Mesendoderm (in vitro differentiated cells): ENCODE measurements at regions not wholly inside any gene's neighbourhood (a gene's known extent, or its start where the extent isn't known, plus 50 kb on each side); places are given as distances from the start of the nearest gene placed in this dataset.

Experiments used
- DNase-seq: peaks from one replicate; pipeline ENCODE4 v3.0.0; 2013
- H2AK5ac ChIP-seq: 2 replicates; pipeline ENCODE4 v1.6.1; 2013; ENCODE audit warnings: low read length, inconsistent platforms
- H2BK120ac ChIP-seq: 2 replicates; pipeline ENCODE4 v1.6.1; 2013; ENCODE audit warnings: low read depth, mild to moderate bottlenecking, low read length, moderate library complexity, mixed read lengths
- H2BK15ac ChIP-seq: replicated peaks from 2 replicates; pipeline ENCODE4 v1.6.1; 2013; ENCODE audit warnings: low read depth, mild to moderate bottlenecking, moderate library complexity
- H2BK5ac ChIP-seq: 2 replicates; pipeline ENCODE4 v1.6.1; 2013; ENCODE audit warnings: low read length, inconsistent platforms
- H3K18ac ChIP-seq: 2 replicates; pipeline ENCODE4 v1.6.1; 2013; ENCODE audit warnings: mild to moderate bottlenecking, low read length, mixed read lengths
- H3K23ac ChIP-seq: one replicate; pipeline ENCODE4 v1.6.1; 2013; ENCODE audit warnings: low read length
- H3K27ac ChIP-seq: 2 replicates; pipeline ENCODE4 v1.5.1; 2013; ENCODE audit warnings: low read depth, mild to moderate bottlenecking, inconsistent platforms, low read length, moderate library complexity
- H3K27me3 ChIP-seq: 2 replicates; pipeline ENCODE4 v1.6.1; 2013; ENCODE audit warnings: low read length, control low read depth, mild to moderate bottlenecking, inconsistent platforms; ENCODE audit not compliant: insufficient read depth, poor library complexity
- H3K36me3 ChIP-seq: 2 replicates; pipeline ENCODE4 v1.6.1; 2013; ENCODE audit warnings: low read length, inconsistent platforms; ENCODE audit not compliant: control insufficient read depth, insufficient read depth
- H3K4ac ChIP-seq: one replicate; pipeline ENCODE4 v1.6.1; 2013; ENCODE audit warnings: low read depth, mild to moderate bottlenecking, low read length, moderate library complexity
- H3K4me1 ChIP-seq: 2 replicates; pipeline ENCODE4 v1.6.1; 2013; ENCODE audit warnings: low read depth, low read length, inconsistent platforms; ENCODE audit not compliant: control insufficient read depth
- H3K4me2 ChIP-seq: 2 replicates; pipeline ENCODE4 v1.6.1; 2013; ENCODE audit warnings: low read length
- H3K4me3 ChIP-seq: 2 replicates; pipeline ENCODE4 v1.5.1; 2013; ENCODE audit warnings: mild to moderate bottlenecking, low read length
- H3K56ac ChIP-seq: one replicate; pipeline ENCODE4 v1.6.1; 2013; ENCODE audit warnings: low read length
- H3K79me1 ChIP-seq: 2 replicates; pipeline ENCODE4 v1.6.1; 2013; ENCODE audit warnings: low read length, inconsistent platforms
- H3K79me2 ChIP-seq: 2 replicates; pipeline ENCODE4 v1.6.1; 2013; ENCODE audit warnings: mild to moderate bottlenecking, low read length; ENCODE audit not compliant: control insufficient read depth, insufficient read depth
- H3K9ac ChIP-seq: 2 replicates; pipeline ENCODE4 v1.6.1; 2013; ENCODE audit warnings: low read length, inconsistent platforms
- H4K5ac ChIP-seq: one replicate; pipeline ENCODE4 v1.6.1; 2013; ENCODE audit warnings: low read length
- H4K8ac ChIP-seq: one replicate; pipeline ENCODE4 v1.6.1; 2013; ENCODE audit warnings: low read depth, mild to moderate bottlenecking, control low read depth, low read length, moderate library complexity
- WGBS: extraction: QIAGEN DNeasy Blood & Tissue Kit; methylation state at CpG from one replicate; pipeline ENCODE4 v1.1.7; 2013; ENCODE audit warnings: low lambda C conversion rate, missing lambda C conversion rate; ENCODE audit not compliant: insufficient coverage; ENCODE audit errors: extremely low coverage; 5-methylcytosine and 5-hydroxymethylcytosine counted together

- H4K5ac ChIP-seq: peak overlapping the region; percentile 7
- peak overlapping the region; percentile 99 for H3K18ac ChIP-seq
- no peak overlapping the region for H2AK5ac ChIP-seq
- H3K9ac ChIP-seq: no peak overlapping the region
- H3K4me3 ChIP-seq: no peak overlapping the region
- H2BK15ac ChIP-seq: peak overlapping the region; percentile 88
- no peak overlapping the region for H3K23ac ChIP-seq
- peak overlapping the region; percentile 100 for H2BK120ac ChIP-seq
- peak overlapping the region; percentile 81 for H4K8ac ChIP-seq
- H3K4me1 ChIP-seq: peaks cover 9% of the 10 kb centered on the region
- H3K79me2 ChIP-seq: no peaks in the 10 kb centered on the region
- H3K79me1 ChIP-seq: no peaks in the 10 kb centered on the region
- H3K36me3 ChIP-seq: no peaks in the 10 kb centered on the region
- H3K4me2 ChIP-seq: no peak overlapping the region
- DNase-seq: no peak
- no CpG with 5 or more reads among the region's 4 CpGs for WGBS
- H3K56ac ChIP-seq: peak overlapping the region; percentile 66
- H3K4ac ChIP-seq: peak overlapping the region; percentile 99
- H3K27me3 ChIP-seq: no peaks in the 10 kb centered on the region
- H3K27ac ChIP-seq: peak overlapping the region; percentile 79
- H2BK5ac ChIP-seq: peak overlapping the region; percentile 98
These were observed 52.1 kb upstream of the DTNA start for GRCh38 chr18:34657860-34658500.

GRCh38 chr18:34659579-34660517 lies 50.2 kb upstream of the DTNA start:
- no CpG with 5 or more reads among the region's 8 CpGs for WGBS
- Histone ChIP-seq H3K4ac (peak overlapping the region; percentile 93), H3K79me1 (peaks cover 2% of the 10 kb centered on the region), H3K27me3 (no peaks in the 10 kb centered on the region), H2BK120ac (peak overlapping the region; percentile 100), H2AK5ac (no peak overlapping the region), H3K9ac (peak overlapping the region; percentile 77), H3K27ac (peak overlapping the region; percentile 99), H3K23ac (no peak overlapping the region), H3K79me2 (no peaks in the 10 kb centered on the region), H4K8ac (peak overlapping the region; percentile 99), H3K4me1 (peaks cover 9% of the 10 kb centered on the region), H4K5ac (no peak overlapping the region), H3K36me3 (no peaks in the 10 kb centered on the region), H3K56ac (peak overlapping the region; percentile 97), H2BK15ac (no peak overlapping the region), H3K18ac (peak overlapping the region; percentile 96), H3K4me2 (no peak overlapping the region), H3K4me3 (no peak overlapping the region), H2BK5ac (peak overlapping the region; percentile 100)
- peak; percentile 98 for DNase-seq
